GM12878 (cell line): ENCODE measurements at regions not wholly inside any gene's neighbourhood (a gene's known extent, or its start where the extent isn't known, plus 50 kb on each side); places are given as distances from the start of the nearest gene placed in this dataset.

Experiments
- CBFB ChIP-seq: IDR thresholded peaks from 2 replicates; pipeline ENCODE4 v1.6.1; 2016; ENCODE audit warnings: antibody characterized with exemption, low read depth
- CBX3 ChIP-seq: fragments of 200-600 bp; sonication (generic); IDR thresholded peaks from 2 replicates; pipeline ENCODE4 v1.6.1; 2016; ENCODE audit warnings: low read depth, borderline replicate concordance
- CREB1 ChIP-seq: IDR thresholded peaks from 2 replicates; pipeline ENCODE4 v1.6.1; 2012; ENCODE audit warnings: low read depth, mild to moderate bottlenecking, inconsistent platforms
- POLR2AphosphoS5 ChIP-seq: IDR thresholded peaks from 2 replicates; pipeline ENCODE4 v1.6.1; 2011; ENCODE audit warnings: mild to moderate bottlenecking, low read length, inconsistent platforms
- RAD21 ChIP-seq: IDR thresholded peaks from 2 replicates; pipeline ENCODE4 v1.6.1; 2011; ENCODE audit warnings: mild to moderate bottlenecking, low read depth, low read length, moderate library complexity; ENCODE audit not compliant: insufficient read depth
- SMARCA5 ChIP-seq: fragments of 450-650 bp; IDR thresholded peaks from 2 replicates; pipeline ENCODE4 v1.6.1; 2017; ENCODE audit warnings: mild to moderate bottlenecking
- SRF ChIP-seq, 2 experiments: IDR thresholded peaks; 2 replicates each; pipeline ENCODE4 v1.6.1; 2011; ENCODE audit warnings: low read depth in 2 of 2, low read length in 2 of 2, mild to moderate bottlenecking in 1 of 2, moderate library complexity in 1 of 2
- TF ChIP-seq, protein P1 (sequence below), 3 experiments: IDR thresholded peaks in 2 of 3; conservative IDR thresholded peaks in 1 of 3; 2 replicates each; pipeline ENCODE4 v1.5.1; 2011; ENCODE audit warnings: low read depth in 3 of 3, low read length in 3 of 3, mild to moderate bottlenecking in 3 of 3, control low read depth in 2 of 3, moderate library complexity in 2 of 3, inconsistent platforms in 1 of 3, mixed read lengths in 1 of 3; ENCODE audit not compliant: control insufficient read depth in 2 of 3, insufficient read depth in 1 of 3; ENCODE audit errors: extremely low read depth in 1 of 3

DNA sequence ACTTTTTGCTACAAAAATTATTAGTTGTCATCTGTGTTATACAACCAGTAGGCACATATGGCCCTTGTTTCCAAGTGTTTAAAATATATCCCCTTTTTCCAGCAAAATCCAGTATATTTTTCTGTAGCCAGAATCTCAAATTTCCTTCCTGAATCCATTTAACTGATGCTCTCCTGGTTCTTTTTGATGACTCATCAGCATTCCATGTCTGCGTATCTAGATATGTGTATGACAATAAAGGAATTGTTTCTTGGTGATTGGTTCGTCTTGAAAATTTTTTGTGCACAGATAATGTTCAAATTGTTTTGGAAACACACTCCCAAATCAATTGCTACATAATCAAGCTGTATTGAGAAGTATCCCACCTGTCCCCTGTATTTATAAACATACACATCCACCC, 98.3 kb downstream of the ITM2A start:
- TF ChIP-seq, protein P1, sequence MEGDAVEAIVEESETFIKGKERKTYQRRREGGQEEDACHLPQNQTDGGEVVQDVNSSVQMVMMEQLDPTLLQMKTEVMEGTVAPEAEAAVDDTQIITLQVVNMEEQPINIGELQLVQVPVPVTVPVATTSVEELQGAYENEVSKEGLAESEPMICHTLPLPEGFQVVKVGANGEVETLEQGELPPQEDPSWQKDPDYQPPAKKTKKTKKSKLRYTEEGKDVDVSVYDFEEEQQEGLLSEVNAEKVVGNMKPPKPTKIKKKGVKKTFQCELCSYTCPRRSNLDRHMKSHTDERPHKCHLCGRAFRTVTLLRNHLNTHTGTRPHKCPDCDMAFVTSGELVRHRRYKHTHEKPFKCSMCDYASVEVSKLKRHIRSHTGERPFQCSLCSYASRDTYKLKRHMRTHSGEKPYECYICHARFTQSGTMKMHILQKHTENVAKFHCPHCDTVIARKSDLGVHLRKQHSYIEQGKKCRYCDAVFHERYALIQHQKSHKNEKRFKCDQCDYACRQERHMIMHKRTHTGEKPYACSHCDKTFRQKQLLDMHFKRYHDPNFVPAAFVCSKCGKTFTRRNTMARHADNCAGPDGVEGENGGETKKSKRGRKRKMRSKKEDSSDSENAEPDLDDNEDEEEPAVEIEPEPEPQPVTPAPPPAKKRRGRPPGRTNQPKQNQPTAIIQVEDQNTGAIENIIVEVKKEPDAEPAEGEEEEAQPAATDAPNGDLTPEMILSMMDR (IDR thresholded peaks at IDR 0.05 in 2 of 3, conservative IDR thresholded peaks at IDR 0.05 in 1 of 3; ENCODE audit: control insufficient read depth in 2 of 3, extremely low read depth in 1 of 3, insufficient read depth in 1 of 3, low read depth in 3 of 3, low read length in 3 of 3) = no peak; a peak in 1 of 6 replicates
- TF ChIP-seq CBX3 (no peak), SRF (IDR thresholded peaks at IDR 0.05; ENCODE audit: low read depth in 2 of 2, low read length in 2 of 2) (no peak), POLR2AphosphoS5 (no peak), CBFB (no peak), RAD21 (no peak), SMARCA5 (no peak), CREB1 (no peak)
